ENCODE measurements at regions not wholly inside any gene's neighbourhood (a gene's known extent, or its start where the extent isn't known, plus 50 kb on each side); places are given as distances from the start of the nearest gene placed in this dataset.
"Not testable (repeated sequence)": the region's sequence is repeated elsewhere in the genome, so short reads cannot be mapped to it uniquely, and the experiment has no call there.

DNA sequence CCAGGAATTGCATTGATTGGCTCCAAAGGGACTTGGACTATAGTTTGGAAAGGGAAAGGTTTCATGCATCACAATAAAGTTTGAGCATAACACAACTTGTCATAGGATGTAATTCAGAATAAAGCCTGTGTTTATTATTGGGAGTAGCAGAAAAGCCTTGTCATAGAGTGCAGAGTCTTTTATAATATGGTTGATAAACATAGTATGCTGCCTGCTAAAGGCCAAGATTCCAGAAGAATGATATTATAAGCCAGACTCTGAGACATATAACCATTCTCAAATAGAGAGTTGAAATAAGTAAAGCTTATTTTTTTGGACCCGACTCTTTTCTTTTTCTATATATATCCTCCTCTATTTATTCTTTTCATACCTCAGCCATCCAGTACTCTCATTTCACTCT lies 207.3 kb downstream of the LRIG3 start:
- no peak for DNase-seq (ENCODE audit: extremely low spot score)
- no peaks in the 10 kb centered on the region for H3K36me3 ChIP-seq (ENCODE audit: insufficient read depth)
- H3K4me1 ChIP-seq (ENCODE audit: insufficient read depth) = no peaks in the 10 kb centered on the region
- WGBS = 29% methylated on average over 1 of the region's 1 CpG
- no peak overlapping the region for H3K27ac ChIP-seq (ENCODE audit: low read depth)
- H3K4me3 ChIP-seq (ENCODE audit: low read depth, low read length) = no peak overlapping the region

DNA sequence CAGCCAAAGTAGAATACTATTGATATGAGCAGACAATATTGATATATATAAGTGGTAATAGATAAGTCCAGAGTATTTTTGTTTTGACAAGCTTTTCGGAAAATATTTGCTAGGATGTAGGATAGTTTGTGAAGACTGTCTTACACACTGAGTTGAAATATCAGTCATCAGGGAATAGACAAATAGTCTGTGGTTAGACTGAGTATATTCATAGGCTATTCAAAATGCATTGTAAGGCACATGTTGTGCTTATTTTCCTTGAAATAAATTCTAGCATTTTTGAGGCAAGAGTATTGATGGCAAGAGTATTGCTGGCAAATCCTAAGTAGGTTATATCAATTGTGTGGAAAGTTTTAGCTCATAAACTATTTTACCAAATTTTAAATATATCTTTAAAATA lies 201.1 kb downstream of the LRIG3 start:
- WGBS = 91% methylated on average over 1 of the region's 1 CpG
- Histone ChIP-seq H3K4me3 (ENCODE audit: low read depth, low read length) (no peak overlapping the region), H3K36me3 (ENCODE audit: insufficient read depth) (no peaks in the 10 kb centered on the region), H3K4me1 (ENCODE audit: insufficient read depth) (no peaks in the 10 kb centered on the region), H3K27ac (ENCODE audit: low read depth) (no peak overlapping the region)
- DNase-seq (ENCODE audit: extremely low spot score) = no peak

DNA sequence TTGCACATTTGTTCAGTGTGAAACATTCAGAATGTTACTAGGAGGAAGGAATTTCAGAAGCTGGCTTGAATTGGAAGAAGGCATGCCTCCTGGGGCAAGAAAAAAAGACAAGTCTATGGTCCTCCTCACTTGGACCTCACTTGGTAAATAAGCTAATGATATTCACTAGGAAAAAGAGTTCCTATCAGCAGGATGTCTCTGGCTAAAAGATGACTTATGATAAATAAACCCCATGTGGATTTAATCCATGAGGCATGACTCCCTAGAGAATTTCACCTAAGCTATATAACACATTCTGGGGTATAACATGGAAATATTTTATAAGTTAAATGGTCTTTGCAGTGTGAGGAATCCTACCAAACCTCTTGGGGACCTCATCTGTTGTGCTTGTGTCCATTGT lies 199.9 kb downstream of the LRIG3 start:
- Histone ChIP-seq H3K4me1 (ENCODE audit: insufficient read depth) (no peaks in the 10 kb centered on the region), H3K27ac (ENCODE audit: low read depth) (no peak overlapping the region), H3K36me3 (ENCODE audit: insufficient read depth) (no peaks in the 10 kb centered on the region), H3K4me3 (ENCODE audit: low read depth, low read length) (no peak overlapping the region)
- DNase-seq (ENCODE audit: extremely low spot score) = no peak

DNA sequence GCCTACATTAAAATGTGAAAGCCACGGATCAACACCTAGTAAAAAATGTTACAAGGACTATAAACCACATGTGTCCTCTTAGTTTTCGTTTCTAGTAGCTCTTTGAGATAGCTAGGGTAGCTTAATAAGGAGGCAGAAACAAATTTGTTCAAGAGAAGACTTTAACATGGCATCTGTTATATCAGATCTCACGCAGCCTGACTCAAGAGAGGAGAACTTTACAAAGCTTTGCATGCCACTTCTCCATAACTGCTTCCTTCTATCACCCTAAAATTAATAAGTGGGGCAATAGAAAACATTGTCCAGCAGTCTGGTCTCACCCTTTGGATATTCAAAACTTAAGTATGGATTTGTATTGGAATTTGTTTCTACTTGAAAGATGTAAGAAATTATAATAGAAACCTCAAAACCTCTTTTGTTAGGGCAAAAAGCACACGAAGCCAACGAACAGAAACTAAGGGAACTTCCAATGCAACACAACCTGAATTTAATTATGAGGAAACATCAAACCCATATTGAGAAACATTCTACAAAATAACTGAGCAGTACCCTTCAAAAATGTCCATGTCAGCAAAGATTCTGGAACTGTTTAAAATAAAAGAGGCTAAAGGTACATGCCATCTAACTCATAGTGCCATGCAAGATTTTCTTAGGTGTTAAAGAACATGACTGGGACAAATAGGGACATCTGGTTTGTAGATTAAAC lies 194.8 kb downstream of the LRIG3 start:
- WGBS = 68% methylated on average over 5 of the region's 5 CpGs
- DNase-seq (ENCODE audit: extremely low spot score) = no peak
- Histone ChIP-seq H3K36me3 (ENCODE audit: insufficient read depth) (no peaks in the 10 kb centered on the region), H3K4me3 (ENCODE audit: low read depth, low read length) (no peak overlapping the region), H3K27ac (ENCODE audit: low read depth) (no peak overlapping the region), H3K4me1 (ENCODE audit: insufficient read depth) (no peaks in the 10 kb centered on the region)

DNA sequence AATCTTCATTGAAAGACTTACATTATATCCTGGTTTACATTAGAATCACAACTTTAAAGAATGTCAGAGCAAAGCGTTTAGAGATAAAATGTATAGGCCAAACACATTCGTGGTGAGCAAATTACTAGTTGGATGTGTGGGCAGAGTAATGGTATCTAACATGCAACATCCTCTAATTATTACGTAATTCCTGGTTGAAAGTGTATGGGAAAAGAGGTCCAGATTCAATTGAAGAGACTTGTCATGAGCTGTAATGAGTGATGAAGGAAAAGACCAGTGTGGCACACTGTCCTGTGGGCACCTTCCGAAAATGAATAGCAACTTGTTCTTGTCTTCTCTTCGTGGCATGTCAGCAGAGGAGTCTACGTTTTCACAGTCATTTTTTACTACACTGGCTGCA lies 192.8 kb downstream of the LRIG3 start:
- WGBS = 74% methylated on average over 6 of the region's 6 CpGs
- H3K4me3 ChIP-seq (ENCODE audit: low read depth, low read length) = no peak overlapping the region

DNA sequence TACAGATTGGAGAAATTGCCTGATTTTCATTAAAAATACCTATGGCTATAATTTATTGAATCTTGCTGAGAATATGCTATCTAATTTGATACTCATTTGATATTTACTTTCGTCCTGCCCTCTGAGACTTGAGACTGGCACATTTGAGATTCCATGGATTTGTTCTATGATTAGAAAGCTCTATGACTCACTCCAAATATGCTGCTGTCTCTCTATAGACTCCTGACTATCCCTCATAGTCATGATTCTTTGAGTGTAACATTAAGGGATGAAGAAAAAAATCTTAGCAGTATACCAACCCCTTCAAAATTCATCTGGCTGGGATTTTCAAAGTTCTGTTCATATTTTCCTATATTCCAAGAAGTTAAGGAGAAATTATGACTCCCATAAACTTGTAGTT lies 191.9 kb downstream of the LRIG3 start:
- no peak for DNase-seq (ENCODE audit: extremely low spot score)
- Histone ChIP-seq H3K36me3 (ENCODE audit: insufficient read depth) (no peaks in the 10 kb centered on the region), H3K27ac (ENCODE audit: low read depth) (no peak overlapping the region), H3K4me3 (ENCODE audit: low read depth, low read length) (no peak overlapping the region), H3K4me1 (ENCODE audit: insufficient read depth) (no peaks in the 10 kb centered on the region)
- 84% methylated on average over 1 of the region's 1 CpG for WGBS

More for the DNA sequence above, 192.8 kb downstream of the LRIG3 start:
- no peak for DNase-seq (ENCODE audit: extremely low spot score)
- H3K27ac ChIP-seq (ENCODE audit: low read depth) = no peak overlapping the region
- H3K36me3 ChIP-seq (ENCODE audit: insufficient read depth) = no peaks in the 10 kb centered on the region
- no peaks in the 10 kb centered on the region for H3K4me1 ChIP-seq (ENCODE audit: insufficient read depth)

DNA sequence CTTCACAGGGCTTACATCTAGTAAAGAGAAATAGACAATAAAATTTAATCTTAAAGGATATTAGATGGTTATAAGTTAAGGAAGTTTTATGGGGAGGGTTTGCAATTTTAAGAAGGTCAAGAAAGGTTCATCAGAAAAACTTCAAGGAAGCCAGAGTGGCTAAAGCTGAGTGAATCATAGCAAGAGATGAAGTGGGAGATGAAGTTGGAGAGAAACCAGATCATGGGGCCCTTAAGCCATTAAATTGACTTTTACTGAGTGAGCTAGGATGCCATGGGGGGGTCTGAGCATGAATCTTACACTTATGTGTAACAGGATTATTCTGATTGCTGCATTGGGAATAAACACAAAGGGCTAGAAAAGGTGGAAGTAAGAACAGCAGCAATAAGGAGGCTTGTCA lies 189.2 kb downstream of the LRIG3 start:
- Histone ChIP-seq H3K4me1 (ENCODE audit: insufficient read depth) (no peaks in the 10 kb centered on the region), H3K36me3 (ENCODE audit: insufficient read depth) (no peaks in the 10 kb centered on the region), H3K27ac (ENCODE audit: low read depth) (no peak overlapping the region), H3K4me3 (ENCODE audit: low read depth, low read length) (no peak overlapping the region)
- no peak for DNase-seq (ENCODE audit: extremely low spot score)

DNA sequence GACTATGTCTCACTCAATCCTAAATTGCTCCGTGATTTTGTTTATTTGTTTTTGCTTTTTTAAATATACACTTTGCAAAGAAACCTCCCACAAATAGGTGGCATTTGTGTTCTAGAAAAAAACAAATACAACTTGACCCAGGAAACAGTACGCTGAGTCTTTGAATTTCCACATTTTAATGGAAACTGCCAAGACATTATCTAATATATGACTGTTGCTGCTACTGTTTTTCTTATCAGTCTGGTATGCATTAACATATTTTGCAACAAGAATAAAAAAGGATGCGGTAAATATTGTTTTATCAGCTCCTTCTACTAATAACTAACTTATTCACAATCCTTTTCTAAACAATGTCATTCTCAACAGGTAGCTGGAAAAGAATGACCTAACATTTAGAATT lies 187.4 kb downstream of the LRIG3 start:
- H3K4me3 ChIP-seq (ENCODE audit: low read depth, low read length) = no peak overlapping the region
- H3K36me3 ChIP-seq (ENCODE audit: insufficient read depth) = no peaks in the 10 kb centered on the region
- no peaks in the 10 kb centered on the region for H3K4me1 ChIP-seq (ENCODE audit: insufficient read depth)
- H3K27ac ChIP-seq (ENCODE audit: low read depth) = no peak overlapping the region
- DNase-seq (ENCODE audit: extremely low spot score) = no peak
- WGBS = 66% methylated on average over 3 of the region's 3 CpGs

DNA sequence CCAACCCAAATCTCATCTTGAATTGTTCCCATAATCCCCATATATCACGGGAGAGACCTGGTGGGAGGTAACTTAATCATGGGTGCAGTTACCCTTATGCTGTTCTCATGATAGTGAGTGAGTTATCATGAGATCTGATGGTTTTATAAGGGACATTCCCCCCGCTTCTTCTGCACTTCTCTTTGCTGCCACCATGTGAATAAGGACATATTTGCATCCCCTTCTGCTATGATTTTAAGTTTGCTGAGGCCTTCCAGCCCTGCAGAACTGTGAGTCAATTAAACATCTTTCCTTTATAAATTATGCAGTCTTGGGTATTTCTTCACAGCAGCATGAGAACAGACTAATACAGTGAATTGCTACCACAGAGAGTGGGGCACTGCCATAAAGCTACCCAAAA lies 179.1 kb downstream of the LRIG3 start:
- WGBS = 90% methylated on average over 2 of the region's 2 CpGs
- no peak for DNase-seq (ENCODE audit: extremely low spot score)
- Histone ChIP-seq H3K4me1 (ENCODE audit: insufficient read depth) (no peaks in the 10 kb centered on the region), H3K4me3 (ENCODE audit: low read depth, low read length) (no peak overlapping the region), H3K36me3 (ENCODE audit: insufficient read depth) (no peaks in the 10 kb centered on the region), H3K27ac (ENCODE audit: low read depth) (no peak overlapping the region)

DNA sequence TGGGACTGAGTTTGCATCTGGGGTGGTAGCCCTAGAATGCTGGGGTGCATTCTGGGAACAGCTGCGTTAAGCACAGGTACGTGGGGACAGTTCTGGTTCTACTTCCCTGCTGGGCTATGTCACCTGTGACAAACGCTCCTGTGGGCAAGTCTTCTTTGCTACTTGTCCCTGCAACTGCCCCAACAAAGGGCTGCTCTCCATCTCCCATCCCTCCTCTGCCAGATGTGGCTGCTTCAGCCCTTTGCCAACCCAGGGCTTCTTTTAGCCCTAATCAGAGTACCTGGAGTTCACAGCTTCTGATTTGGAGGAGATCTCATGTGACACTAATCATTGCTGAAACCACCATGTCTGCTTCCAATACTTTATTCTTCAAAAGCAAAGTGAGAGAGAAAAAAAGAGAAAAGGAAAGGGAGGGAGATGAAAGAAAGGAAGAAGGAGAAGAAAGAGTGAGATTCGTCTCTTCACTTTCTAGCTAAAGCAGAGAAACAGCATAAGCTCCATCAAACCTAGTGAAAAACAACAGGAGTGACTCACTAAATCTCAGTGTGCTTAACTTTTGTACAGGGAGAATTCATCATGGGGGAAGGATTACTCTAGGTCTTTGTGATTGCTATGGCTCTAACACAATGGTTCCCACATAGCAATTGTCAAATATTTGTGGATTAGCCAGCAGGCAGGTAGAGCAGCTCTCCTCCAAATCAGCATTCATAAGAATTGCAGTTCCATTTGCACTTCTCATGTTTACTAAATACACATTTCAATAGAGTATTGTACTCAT lies 174.8 kb downstream of the LRIG3 start:
- 80% methylated on average over 4 of the region's 4 CpGs for WGBS
- no peaks in the 10 kb centered on the region for H3K36me3 ChIP-seq (ENCODE audit: insufficient read depth)
- H3K4me1 ChIP-seq (ENCODE audit: insufficient read depth) = no peaks in the 10 kb centered on the region
- H3K27ac ChIP-seq (ENCODE audit: low read depth) = no peak overlapping the region
- no peak overlapping the region for H3K4me3 ChIP-seq (ENCODE audit: low read depth, low read length)
- DNase-seq (ENCODE audit: extremely low spot score) = no peak

DNA sequence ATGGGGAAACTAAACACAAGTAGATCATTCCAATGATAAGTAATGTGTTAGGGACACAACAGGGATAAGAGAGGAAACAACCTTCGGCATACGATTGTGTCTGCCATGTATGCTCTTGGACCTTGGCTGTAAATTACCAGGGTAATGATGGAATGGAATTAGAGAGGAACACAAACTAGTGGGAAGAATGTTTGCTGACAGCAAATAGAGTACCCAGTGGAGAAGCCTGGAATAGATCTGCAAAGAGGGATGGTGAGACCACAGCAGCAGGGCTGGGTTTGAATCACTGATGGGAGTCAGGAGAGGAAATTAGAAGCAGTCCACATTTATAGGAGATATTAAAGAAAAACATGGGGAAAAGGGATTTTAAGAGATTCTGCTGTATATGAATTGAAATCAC lies 172.8 kb downstream of the LRIG3 start:
- Histone ChIP-seq H3K4me3 (ENCODE audit: low read depth, low read length) (no peak overlapping the region), H3K27ac (ENCODE audit: low read depth) (no peak overlapping the region), H3K36me3 (ENCODE audit: insufficient read depth) (no peaks in the 10 kb centered on the region), H3K4me1 (ENCODE audit: insufficient read depth) (no peaks in the 10 kb centered on the region)
- 62% methylated on average over 2 of the region's 2 CpGs for WGBS
- DNase-seq (ENCODE audit: extremely low spot score) = no peak

DNA sequence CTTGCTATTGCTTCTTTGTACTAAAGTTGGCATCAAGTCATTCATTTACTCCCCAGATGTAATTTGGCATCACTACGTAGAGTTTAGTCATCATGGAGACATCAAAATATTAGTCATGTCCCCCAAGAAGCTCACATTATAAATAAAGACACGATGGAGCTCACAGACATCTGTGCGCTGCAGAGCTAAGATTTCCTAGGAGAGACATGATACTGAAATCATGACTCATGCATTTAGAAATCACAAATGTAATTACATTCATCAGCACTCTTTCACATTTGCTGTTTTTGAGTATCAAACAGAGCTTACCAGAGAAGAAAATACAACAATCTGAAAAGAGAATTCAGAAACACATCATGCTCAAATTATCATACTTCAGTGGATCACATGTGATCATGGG lies 169.8 kb downstream of the LRIG3 start:
- DNase-seq (ENCODE audit: extremely low spot score) = no peak
- H3K4me3 ChIP-seq (ENCODE audit: low read depth, low read length) = no peak overlapping the region
- H3K4me1 ChIP-seq (ENCODE audit: insufficient read depth) = no peaks in the 10 kb centered on the region
- 45% methylated on average over 3 of the region's 3 CpGs for WGBS
- H3K27ac ChIP-seq (ENCODE audit: low read depth) = no peak overlapping the region
- H3K36me3 ChIP-seq (ENCODE audit: insufficient read depth) = no peaks in the 10 kb centered on the region

DNA sequence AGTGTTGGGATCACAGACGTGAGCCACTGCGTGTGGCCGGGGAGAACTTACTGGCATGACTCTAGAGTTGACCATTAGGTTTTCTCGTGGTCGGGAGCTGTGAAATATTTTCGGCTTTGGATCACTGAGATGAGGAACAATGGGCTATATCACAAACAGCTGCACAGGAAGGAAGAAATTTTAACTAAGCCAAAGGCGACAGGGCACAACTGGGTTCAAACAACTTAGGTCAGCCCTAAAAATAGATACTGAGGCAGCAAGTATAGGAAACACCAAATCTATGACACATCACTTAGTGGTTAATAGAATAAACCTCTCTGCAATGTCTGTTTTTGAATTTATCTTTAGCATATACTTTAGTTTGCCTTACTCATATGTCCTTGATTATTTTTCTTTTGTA lies 162.9 kb downstream of the LRIG3 start:
- no peak overlapping the region for H3K4me3 ChIP-seq (ENCODE audit: low read depth, low read length)
- H3K27ac ChIP-seq (ENCODE audit: low read depth) = no peak overlapping the region
- DNase-seq (ENCODE audit: extremely low spot score) = no peak
- 84% methylated on average over 7 of the region's 7 CpGs for WGBS
- H3K36me3 ChIP-seq (ENCODE audit: insufficient read depth) = no peaks in the 10 kb centered on the region
- no peaks in the 10 kb centered on the region for H3K4me1 ChIP-seq (ENCODE audit: insufficient read depth)

DNA sequence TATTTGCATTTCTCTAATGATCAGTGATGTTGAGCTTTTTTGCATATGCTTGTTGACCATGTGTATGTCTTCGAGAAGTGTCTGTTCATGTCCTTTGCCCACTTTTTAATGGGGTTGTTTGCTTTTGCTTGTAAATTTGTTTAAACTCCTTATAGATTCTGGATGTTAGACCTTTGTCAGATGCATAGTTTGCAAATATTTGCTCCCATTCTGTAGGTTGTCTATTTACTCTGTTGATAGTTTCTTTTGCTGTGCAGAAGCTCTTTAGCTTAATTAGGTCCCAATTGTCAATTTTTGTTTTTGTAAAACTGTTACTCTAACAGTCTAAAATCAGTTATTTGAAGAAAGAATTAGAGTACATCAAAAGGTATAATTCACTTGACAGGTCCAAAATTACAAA lies 160.6 kb downstream of the LRIG3 start:
- 80% methylated on average over 1 of the region's 1 CpG for WGBS
- not testable (repeated sequence) for H3K36me3 ChIP-seq (ENCODE audit: insufficient read depth); H3K4me1 ChIP-seq (ENCODE audit: insufficient read depth); H3K4me3 ChIP-seq (ENCODE audit: low read depth, low read length); DNase-seq (ENCODE audit: extremely low spot score); H3K27ac ChIP-seq (ENCODE audit: low read depth)

Data from urinary bladder (tissue), 3 donors.